ENCODE measurements at regions not wholly inside any gene's neighbourhood (a gene's known extent, or its start where the extent isn't known, plus 50 kb on each side); places are given as distances from the start of the nearest gene placed in this dataset.

DNA sequence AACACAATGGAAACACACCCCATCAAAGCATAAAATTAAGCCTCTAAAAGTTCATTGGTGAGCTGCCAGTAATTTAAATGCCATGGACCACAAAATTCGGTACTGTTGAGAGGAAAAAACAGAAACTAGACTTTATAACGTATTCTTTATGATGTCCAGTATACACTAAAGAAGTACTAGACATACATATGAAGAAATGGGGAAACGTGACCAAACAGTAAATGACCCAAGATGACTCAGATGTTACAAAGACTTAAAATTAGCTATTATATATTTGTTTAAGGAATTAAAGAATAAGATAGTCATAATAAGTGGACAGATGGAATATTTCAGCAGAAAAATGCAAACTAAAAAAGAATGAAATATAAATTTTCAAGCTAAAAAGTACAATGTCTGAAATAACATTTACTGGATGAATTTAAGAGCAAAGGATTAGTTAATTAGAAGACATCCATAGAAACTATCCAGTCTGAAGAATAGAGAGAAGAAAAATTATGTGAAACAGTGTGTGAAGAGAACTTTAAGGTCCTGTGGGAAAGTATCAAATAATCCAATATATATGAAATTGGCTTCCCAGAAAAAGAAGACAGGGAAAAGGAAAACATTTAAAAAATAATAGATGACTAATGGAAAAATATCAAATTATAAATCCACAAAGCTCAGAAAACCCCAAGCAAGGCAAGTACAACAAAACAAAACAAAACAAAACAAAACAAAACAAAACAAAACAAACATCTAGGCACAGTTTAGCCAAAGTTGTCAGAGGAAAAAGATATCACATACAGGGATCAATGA is 69.4 kb downstream of the SAMD9 start:
- no peaks in the 10 kb centered on the region for H3K9me2 ChIP-seq (replicated peaks; ENCODE audit: low read depth, low read length)
- H4K20me1 ChIP-seq (ENCODE audit: insufficient read depth, low read length, poor library complexity, severe bottlenecking): no peaks in the 10 kb centered on the region
- H3K36me3 ChIP-seq (ENCODE audit: insufficient read depth, low read length): no peaks in the 10 kb centered on the region
- H3K27me3 ChIP-seq (ENCODE audit: insufficient read depth, low read length, poor library complexity, severe bottlenecking): no peaks in the 10 kb centered on the region
- H3K4me3 ChIP-seq (ENCODE audit: low read length, poor library complexity, severe bottlenecking): no peak overlapping the region
- TF ChIP-seq CTCF (conservative IDR thresholded peaks at IDR 0.05; ENCODE audit: low read length): no peak
- no peak for TF ChIP-seq EZH2phosphoT487 (IDR thresholded peaks at IDR 0.05; ENCODE audit: borderline replicate concordance)
- no peaks in the 10 kb centered on the region for H3F3A ChIP-seq (ENCODE audit: low read depth)
- H3K9me3 ChIP-seq (ENCODE audit: insufficient read depth, low read depth, low read length): no peaks in the 10 kb centered on the region
- no peak overlapping the region for H2AFZ ChIP-seq (ENCODE audit: low read length)
- H3K79me2 ChIP-seq (ENCODE audit: insufficient read depth, low read length): no peaks in the 10 kb centered on the region
- H3K9ac ChIP-seq (ENCODE audit: low read depth, low read length, poor library complexity, severe bottlenecking): no peak overlapping the region
- no peak overlapping the region for H3K4me2 ChIP-seq (ENCODE audit: low read depth, low read length, poor library complexity, severe bottlenecking)
- peaks cover 15% of the 10 kb centered on the region for H3K4me1 ChIP-seq (ENCODE audit: insufficient read depth, low read length, poor library complexity, severe bottlenecking)

GRCh38 chr7:93047514-93048099 is 70.2 kb downstream of the SAMD9 start:
- no peaks in the 10 kb centered on the region for H3K79me2 ChIP-seq (ENCODE audit: insufficient read depth, low read length)
- TF ChIP-seq EZH2phosphoT487 (IDR thresholded peaks at IDR 0.05; ENCODE audit: borderline replicate concordance): no peak
- no peak for TF ChIP-seq CTCF (conservative IDR thresholded peaks at IDR 0.05; ENCODE audit: low read length)
- no peak overlapping the region for H2AFZ ChIP-seq (ENCODE audit: low read length)
- no peak overlapping the region for H3K9ac ChIP-seq (ENCODE audit: low read depth, low read length, poor library complexity, severe bottlenecking)
- H3K9me2 ChIP-seq (replicated peaks; ENCODE audit: low read depth, low read length): no peaks in the 10 kb centered on the region
- no peak overlapping the region for H3K4me3 ChIP-seq (ENCODE audit: low read length, poor library complexity, severe bottlenecking)
- H4K20me1 ChIP-seq (ENCODE audit: insufficient read depth, low read length, poor library complexity, severe bottlenecking): no peaks in the 10 kb centered on the region
- no peaks in the 10 kb centered on the region for H3F3A ChIP-seq (ENCODE audit: low read depth)
- H3K4me1 ChIP-seq (ENCODE audit: insufficient read depth, low read length, poor library complexity, severe bottlenecking): peaks cover 8% of the 10 kb centered on the region
- H3K9me3 ChIP-seq (ENCODE audit: insufficient read depth, low read depth, low read length): no peaks in the 10 kb centered on the region
- no peaks in the 10 kb centered on the region for H3K36me3 ChIP-seq (ENCODE audit: insufficient read depth, low read length)
- no peak overlapping the region for H3K4me2 ChIP-seq (ENCODE audit: low read depth, low read length, poor library complexity, severe bottlenecking)
- H3K27me3 ChIP-seq (ENCODE audit: insufficient read depth, low read length, poor library complexity, severe bottlenecking): no peaks in the 10 kb centered on the region

GRCh38 chr7:93046641-93047040 is 71.1 kb downstream of the SAMD9 start:
- no peak overlapping the region for H3K4me2 ChIP-seq (ENCODE audit: low read depth, low read length, poor library complexity, severe bottlenecking)
- no peaks in the 10 kb centered on the region for H3F3A ChIP-seq (ENCODE audit: low read depth)
- no peaks in the 10 kb centered on the region for H3K27me3 ChIP-seq (ENCODE audit: insufficient read depth, low read length, poor library complexity, severe bottlenecking)
- no peak for TF ChIP-seq CTCF (conservative IDR thresholded peaks at IDR 0.05; ENCODE audit: low read length)
- TF ChIP-seq EZH2phosphoT487 (IDR thresholded peaks at IDR 0.05; ENCODE audit: borderline replicate concordance): no peak
- no peak overlapping the region for H2AFZ ChIP-seq (ENCODE audit: low read length)
- peaks cover 5% of the 10 kb centered on the region for H3K4me1 ChIP-seq (ENCODE audit: insufficient read depth, low read length, poor library complexity, severe bottlenecking)
- H3K36me3 ChIP-seq (ENCODE audit: insufficient read depth, low read length): no peaks in the 10 kb centered on the region
- no peaks in the 10 kb centered on the region for H3K9me3 ChIP-seq (ENCODE audit: insufficient read depth, low read depth, low read length)
- H4K20me1 ChIP-seq (ENCODE audit: insufficient read depth, low read length, poor library complexity, severe bottlenecking): no peaks in the 10 kb centered on the region
- no peak overlapping the region for H3K4me3 ChIP-seq (ENCODE audit: low read length, poor library complexity, severe bottlenecking)
- H3K9me2 ChIP-seq (replicated peaks; ENCODE audit: low read depth, low read length): no peaks in the 10 kb centered on the region
- H3K9ac ChIP-seq (ENCODE audit: low read depth, low read length, poor library complexity, severe bottlenecking): no peak overlapping the region
- H3K79me2 ChIP-seq (ENCODE audit: insufficient read depth, low read length): no peaks in the 10 kb centered on the region

Data from Loucy (cell line).